Type B pancreatic cell (in vitro differentiated cells): ENCODE measurements at regions not wholly inside any gene's neighbourhood (a gene's known extent, or its start where the extent isn't known, plus 50 kb on each side); places are given as distances from the start of the nearest gene placed in this dataset.

Experiments
- DNase-seq: peaks from one replicate; pipeline ENCODE4 v3.0.0; 2021; ENCODE audit warnings: mixed read lengths; ENCODE audit not compliant: unreplicated experiment; ENCODE audit errors: extremely low spot score
- H3K27ac Mint-ChIP-seq: 2 replicates; pipeline ENCODE4 v1.8.0; 2021; ENCODE audit warnings: mild to moderate bottlenecking, mixed read lengths
- H3K27me3 Mint-ChIP-seq: 2 replicates; pipeline ENCODE4 v1.8.0; 2021; ENCODE audit warnings: mixed read lengths
- H3K36me3 Mint-ChIP-seq: 2 replicates; pipeline ENCODE4 v1.8.0; 2021; ENCODE audit warnings: mixed read lengths
- H3K4me1 Mint-ChIP-seq: one replicate; pipeline ENCODE4 v1.8.0; 2021; ENCODE audit warnings: mixed read lengths; ENCODE audit not compliant: unreplicated experiment
- H3K4me3 Mint-ChIP-seq: 2 replicates; pipeline ENCODE4 v1.8.0; 2021; ENCODE audit warnings: mild to moderate bottlenecking, mixed read lengths
- H3K9me3 Mint-ChIP-seq: 2 replicates; pipeline ENCODE4 v1.8.0; 2021; ENCODE audit warnings: mixed read lengths
- CTCF ChIP-seq: fragments of 200-600 bp; sonication (generic); conservative IDR thresholded peaks from 2 replicates; pipeline ENCODE4 v1.5.0; 2021; ENCODE audit warnings: antibody characterized with exemption, mild to moderate bottlenecking

- no peaks in the 10 kb centered on the region for H3K36me3 Mint-ChIP-seq
- no peaks in the 10 kb centered on the region for H3K27me3 Mint-ChIP-seq
- no peaks in the 10 kb centered on the region for H3K4me1 Mint-ChIP-seq
- DNase-seq, result no peak
- H3K27ac Mint-ChIP-seq, result no peak overlapping the region
- no peak overlapping the region for H3K4me3 Mint-ChIP-seq
- no peak for TF ChIP-seq CTCF
- peaks cover 6% of the 10 kb centered on the region for H3K9me3 Mint-ChIP-seq
Measured at GRCh38 chr5:57753446-57753845, 270.8 kb upstream of the ACTBL2 start.

- Mint-ChIP-seq H3K4me3 (no peak overlapping the region), H3K4me1 (no peaks in the 10 kb centered on the region), H3K27ac (no peak overlapping the region), H3K27me3 (no peaks in the 10 kb centered on the region), H3K36me3 (no peaks in the 10 kb centered on the region), H3K9me3 (no peaks in the 10 kb centered on the region)
- TF ChIP-seq CTCF, result no peak
- DNase-seq, result no peak
Measured at GRCh38 chr5:57751710-57752109, 269.1 kb upstream of the ACTBL2 start.

- H3K4me3 Mint-ChIP-seq, result no peak overlapping the region
- H3K36me3 Mint-ChIP-seq, result no peaks in the 10 kb centered on the region
- DNase-seq, result no peak
- H3K27me3 Mint-ChIP-seq, result no peaks in the 10 kb centered on the region
- no peaks in the 10 kb centered on the region for H3K9me3 Mint-ChIP-seq
- no peak overlapping the region for H3K27ac Mint-ChIP-seq
- TF ChIP-seq CTCF, result no peak
- H3K4me1 Mint-ChIP-seq, result no peaks in the 10 kb centered on the region
Measured at GRCh38 chr5:57750891-57751290, 268.3 kb upstream of the ACTBL2 start.

- no peak overlapping the region for H3K27ac Mint-ChIP-seq
- no peaks in the 10 kb centered on the region for H3K36me3 Mint-ChIP-seq
- no peak for TF ChIP-seq CTCF
- no peaks in the 10 kb centered on the region for H3K4me1 Mint-ChIP-seq
- H3K9me3 Mint-ChIP-seq, result no peaks in the 10 kb centered on the region
- no peak overlapping the region for H3K4me3 Mint-ChIP-seq
- DNase-seq, result no peak
- no peaks in the 10 kb centered on the region for H3K27me3 Mint-ChIP-seq
Measured at GRCh38 chr5:57750282-57750681, 267.7 kb upstream of the ACTBL2 start.

GRCh38 chr5:57749396-57749795 is 266.8 kb upstream of the ACTBL2 start:
- no peaks in the 10 kb centered on the region for H3K9me3 Mint-ChIP-seq
- H3K36me3 Mint-ChIP-seq, result no peaks in the 10 kb centered on the region
- DNase-seq, result no peak
- no peak for TF ChIP-seq CTCF
- no peak overlapping the region for H3K27ac Mint-ChIP-seq
- H3K27me3 Mint-ChIP-seq, result no peaks in the 10 kb centered on the region
- no peak overlapping the region for H3K4me3 Mint-ChIP-seq
- no peaks in the 10 kb centered on the region for H3K4me1 Mint-ChIP-seq
